Breast epithelium (tissue), 3 donors: ENCODE measurements at regions not wholly inside any gene's neighbourhood (a gene's known extent, or its start where the extent isn't known, plus 50 kb on each side); places are given as distances from the start of the nearest gene placed in this dataset.

Experiments
- POLR2A ChIP-seq: fragments of 450-650 bp; IDR thresholded peaks from one replicate; pipeline ENCODE4 v1.6.1; 2016; ENCODE audit warnings: antibody characterized with exemption, mild to moderate bottlenecking, moderate library complexity
- POLR2AphosphoS5 ChIP-seq, 3 donors: sonication (generic); formaldehyde crosslinking; IDR thresholded peaks; one replicate each; pipeline ENCODE4 v1.6.1; 2017; ENCODE audit warnings: antibody characterized with exemption in 3 of 3
- TF ChIP-seq, protein P1 (sequence below), 3 donors: fragments of 450-650 bp; IDR thresholded peaks; one replicate each; pipeline ENCODE4 v1.5.1; 2016 to 2017; ENCODE audit warnings: antibody characterized with exemption in 3 of 3, mild to moderate bottlenecking in 3 of 3, moderate library complexity in 3 of 3

DNA sequence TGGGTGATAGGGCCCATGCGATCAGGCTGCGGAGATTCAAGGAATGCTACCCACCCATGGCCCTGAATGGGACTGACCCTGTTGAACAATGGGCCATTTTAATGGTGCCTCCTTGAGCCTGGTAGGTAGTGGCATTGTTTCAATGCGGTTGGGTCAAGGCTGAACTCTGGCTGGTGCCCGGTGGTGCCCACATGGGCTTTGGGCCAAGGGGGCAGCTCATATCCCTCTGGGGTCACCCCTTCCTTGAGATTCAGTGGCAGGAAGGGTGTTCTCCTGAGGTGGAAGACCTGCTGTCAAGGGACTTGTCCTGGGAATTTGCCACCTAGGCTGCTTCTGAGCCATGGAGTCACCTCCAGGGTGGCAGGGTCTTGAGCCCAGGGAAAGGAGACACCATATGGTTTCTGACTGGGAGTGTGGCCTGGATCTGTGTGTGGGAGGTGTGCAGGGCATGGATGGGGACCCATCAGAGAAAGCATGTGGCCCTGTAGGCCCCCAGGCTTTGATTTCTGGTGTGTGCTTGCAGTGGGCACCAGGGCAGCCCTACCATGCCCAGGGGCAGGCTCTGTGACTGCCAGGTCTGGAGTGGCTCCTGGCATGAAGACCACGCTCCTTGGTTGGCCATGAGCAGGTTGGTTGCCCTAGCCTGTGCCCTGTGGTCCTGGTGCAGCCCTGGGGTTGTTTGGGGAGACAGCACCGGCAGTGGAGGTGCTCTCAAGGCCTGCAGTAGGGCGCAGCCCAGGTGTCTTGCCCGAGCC is 199.9 kb downstream of the UBE3A start:
- TF ChIP-seq, protein P1, sequence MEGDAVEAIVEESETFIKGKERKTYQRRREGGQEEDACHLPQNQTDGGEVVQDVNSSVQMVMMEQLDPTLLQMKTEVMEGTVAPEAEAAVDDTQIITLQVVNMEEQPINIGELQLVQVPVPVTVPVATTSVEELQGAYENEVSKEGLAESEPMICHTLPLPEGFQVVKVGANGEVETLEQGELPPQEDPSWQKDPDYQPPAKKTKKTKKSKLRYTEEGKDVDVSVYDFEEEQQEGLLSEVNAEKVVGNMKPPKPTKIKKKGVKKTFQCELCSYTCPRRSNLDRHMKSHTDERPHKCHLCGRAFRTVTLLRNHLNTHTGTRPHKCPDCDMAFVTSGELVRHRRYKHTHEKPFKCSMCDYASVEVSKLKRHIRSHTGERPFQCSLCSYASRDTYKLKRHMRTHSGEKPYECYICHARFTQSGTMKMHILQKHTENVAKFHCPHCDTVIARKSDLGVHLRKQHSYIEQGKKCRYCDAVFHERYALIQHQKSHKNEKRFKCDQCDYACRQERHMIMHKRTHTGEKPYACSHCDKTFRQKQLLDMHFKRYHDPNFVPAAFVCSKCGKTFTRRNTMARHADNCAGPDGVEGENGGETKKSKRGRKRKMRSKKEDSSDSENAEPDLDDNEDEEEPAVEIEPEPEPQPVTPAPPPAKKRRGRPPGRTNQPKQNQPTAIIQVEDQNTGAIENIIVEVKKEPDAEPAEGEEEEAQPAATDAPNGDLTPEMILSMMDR (IDR thresholded peaks at IDR 0.05), result no peak
- TF ChIP-seq POLR2A, result no peak
- no peak for TF ChIP-seq POLR2AphosphoS5 (IDR thresholded peaks at IDR 0.05)
